ENCODE measurements at regions not wholly inside any gene's neighbourhood (a gene's known extent, or its start where the extent isn't known, plus 50 kb on each side); places are given as distances from the start of the nearest gene placed in this dataset.
"Not testable (repeated sequence)": the region's sequence is repeated elsewhere in the genome, so short reads cannot be mapped to it uniquely, and the experiment has no call there.

GRCh38 chr1:222470252-222470805, 77.6 kb downstream of the HHIPL2 start:
- DNase-seq (ENCODE audit: low read depth), result not testable (repeated sequence)

- DNase-seq (ENCODE audit: low read depth), result no peak
Measured at GRCh38 chr1:222466150-222466865, 81.6 kb downstream of the HHIPL2 start.

GRCh38 chr1:222465211-222466041, 82.5 kb downstream of the HHIPL2 start:
- DNase-seq (ENCODE audit: low read depth), result peak; percentile 32

GRCh38 chr1:222464841-222465210, 83.1 kb downstream of the HHIPL2 start:
- DNase-seq (ENCODE audit: low read depth), result peak; percentile 35

GRCh38 chr1:222463059-222463730, 84.7 kb downstream of the HHIPL2 start:
- no peak for DNase-seq (ENCODE audit: low read depth)

GRCh38 chr1:222462601-222463000, 85.3 kb downstream of the HHIPL2 start:
- no peak for DNase-seq (ENCODE audit: low read depth)

- no peak for DNase-seq (ENCODE audit: low read depth)
Measured at GRCh38 chr1:222461941-222462340, 86.0 kb downstream of the HHIPL2 start.

- no peak for DNase-seq (ENCODE audit: low read depth)
Measured at GRCh38 chr1:222459652-222460051, 88.3 kb downstream of the HHIPL2 start.

- DNase-seq (ENCODE audit: low read depth), result no peak
Measured at GRCh38 chr1:222457513-222457912, 90.4 kb downstream of the HHIPL2 start.

GRCh38 chr1:222457084-222457483, 90.8 kb downstream of the HHIPL2 start:
- no peak for DNase-seq (ENCODE audit: low read depth)

- DNase-seq (ENCODE audit: low read depth), result peak; percentile 69
Measured at GRCh38 chr1:222455188-222455879, 92.6 kb downstream of the HHIPL2 start.

GRCh38 chr1:222454782-222455181, 93.1 kb downstream of the HHIPL2 start:
- no peak for DNase-seq (ENCODE audit: low read depth)

GRCh38 chr1:222454186-222454585, 93.7 kb downstream of the HHIPL2 start:
- DNase-seq (ENCODE audit: low read depth), result no peak

GRCh38 chr1:222452031-222452430, 95.9 kb downstream of the HHIPL2 start:
- no peak for DNase-seq (ENCODE audit: low read depth)

- no peak for DNase-seq (ENCODE audit: low read depth)
Measured at GRCh38 chr1:222443566-222443965, 104.3 kb downstream of the HHIPL2 start.

- no peak for DNase-seq (ENCODE audit: low read depth)
Measured at GRCh38 chr1:222441066-222441465, 106.8 kb downstream of the HHIPL2 start.

- DNase-seq (ENCODE audit: low read depth), result no peak
Measured at GRCh38 chr1:222424826-222425225, 123.1 kb downstream of the HHIPL2 start.

GRCh38 chr1:222421380-222421779, 126.5 kb downstream of the HHIPL2 start:
- no peak for DNase-seq (ENCODE audit: low read depth)

GRCh38 chr1:222420633-222421032, 127.3 kb downstream of the HHIPL2 start:
- DNase-seq (ENCODE audit: low read depth), result no peak

- no peak for DNase-seq (ENCODE audit: low read depth)
Measured at GRCh38 chr1:222418654-222419053, 129.2 kb downstream of the HHIPL2 start.

- no peak for DNase-seq (ENCODE audit: low read depth)
Measured at GRCh38 chr1:222417264-222417663, 130.6 kb downstream of the HHIPL2 start.
